B cell (primary cell): ENCODE measurements at regions not wholly inside any gene's neighbourhood (a gene's known extent, or its start where the extent isn't known, plus 50 kb on each side); places are given as distances from the start of the nearest gene placed in this dataset.

Experiments used
- CTCF ChIP-seq: fragments of 200-600 bp; IDR thresholded peaks from one replicate; pipeline ENCODE4 v1.8.0; 2022; ENCODE audit warnings: antibody characterized with exemption, mild to moderate bottlenecking
- EZH2 ChIP-seq: IDR thresholded peaks from 2 replicates; pipeline ENCODE4 v1.6.1; 2012; ENCODE audit warnings: borderline replicate concordance, low read depth, mild to moderate bottlenecking, moderate library complexity, low read length; ENCODE audit not compliant: insufficient read depth, poor library complexity, severe bottlenecking

GRCh38 chr3:104368760-104369159 lies 997.9 kb upstream of the ALCAM start:
- no peak for TF ChIP-seq EZH2
- no peak for TF ChIP-seq CTCF
